Activated CD4-positive, alpha-beta T cell treated with anti-CD3 and anti-CD28 coated beads, Interleukin-2, amount 10 ng/mL, durations not matched to agents 24 days and 14 days (primary cell): ENCODE measurements at regions not wholly inside any gene's neighbourhood (a gene's known extent, or its start where the extent isn't known, plus 50 kb on each side); places are given as distances from the start of the nearest gene placed in this dataset.

Source experiments
- DNase-seq: peaks from one replicate; pipeline ENCODE4 v3.0.0; 2022
- H3K27ac Mint-ChIP-seq: one replicate; pipeline ENCODE4 v1.8.0; 2022; ENCODE audit warnings: mild to moderate bottlenecking, mixed read lengths
- H3K27me3 Mint-ChIP-seq: one replicate; pipeline ENCODE4 v1.8.0; 2022; ENCODE audit warnings: mixed read lengths
- H3K36me3 Mint-ChIP-seq: one replicate; pipeline ENCODE4 v1.8.0; 2022; ENCODE audit warnings: low read depth, mild to moderate bottlenecking, mixed read lengths
- H3K4me1 Mint-ChIP-seq: one replicate; pipeline ENCODE4 v1.8.0; 2021; ENCODE audit warnings: mixed read lengths
- H3K4me3 Mint-ChIP-seq: one replicate; pipeline ENCODE4 v1.8.0; 2022; ENCODE audit warnings: mild to moderate bottlenecking, moderate library complexity, mixed read lengths
- H3K9me3 Mint-ChIP-seq: one replicate; pipeline ENCODE4 v1.8.0; 2021; ENCODE audit warnings: mixed read lengths
- intact Hi-C: fragments of 100-400 bp; cut with micrococcal nuclease; formaldehyde crosslinking; loops from one replicate; pipeline ENCODE4 v1.15.1; 2023

- DNase-seq, result no peak
- no peak overlapping the region for H3K4me3 Mint-ChIP-seq
- no peaks in the 10 kb centered on the region for H3K4me1 Mint-ChIP-seq
- H3K27ac Mint-ChIP-seq, result no peak overlapping the region
- no peaks in the 10 kb centered on the region for H3K9me3 Mint-ChIP-seq
- H3K27me3 Mint-ChIP-seq, result no peaks in the 10 kb centered on the region
- no peaks in the 10 kb centered on the region for H3K36me3 Mint-ChIP-seq
- intact Hi-C loops, result no loop called here
Measured at GRCh38 chr4:137630252-137630651, 98.0 kb upstream of the PCDH18 start.

GRCh38 chr4:137627739-137628460, 95.6 kb upstream of the PCDH18 start:
- DNase-seq, result no peak
- no peak overlapping the region for H3K4me3 Mint-ChIP-seq
- no peaks in the 10 kb centered on the region for H3K27me3 Mint-ChIP-seq
- H3K9me3 Mint-ChIP-seq, result no peaks in the 10 kb centered on the region
- intact Hi-C loops, result no loop called here
- H3K4me1 Mint-ChIP-seq, result no peaks in the 10 kb centered on the region
- no peak overlapping the region for H3K27ac Mint-ChIP-seq
- no peaks in the 10 kb centered on the region for H3K36me3 Mint-ChIP-seq

GRCh38 chr4:137626942-137627738, 94.8 kb upstream of the PCDH18 start:
- Mint-ChIP-seq H3K27me3 (no peaks in the 10 kb centered on the region), H3K9me3 (no peaks in the 10 kb centered on the region), H3K4me3 (no peak overlapping the region), H3K36me3 (no peaks in the 10 kb centered on the region), H3K4me1 (no peaks in the 10 kb centered on the region), H3K27ac (no peak overlapping the region)
- DNase-seq, result no peak
- intact Hi-C loops, result no loop called here

- no peak for DNase-seq
- no peaks in the 10 kb centered on the region for H3K36me3 Mint-ChIP-seq
- H3K9me3 Mint-ChIP-seq, result no peaks in the 10 kb centered on the region
- no peak overlapping the region for H3K27ac Mint-ChIP-seq
- intact Hi-C loops, result no loop called here
- H3K4me3 Mint-ChIP-seq, result no peak overlapping the region
- H3K4me1 Mint-ChIP-seq, result no peaks in the 10 kb centered on the region
- no peaks in the 10 kb centered on the region for H3K27me3 Mint-ChIP-seq
Measured at GRCh38 chr4:137623013-137623412, 90.7 kb upstream of the PCDH18 start.

GRCh38 chr4:137621056-137621455, 88.8 kb upstream of the PCDH18 start:
- no peak overlapping the region for H3K27ac Mint-ChIP-seq

GRCh38 chr4:137614491-137614890, 82.2 kb upstream of the PCDH18 start:
- intact Hi-C loops, result no loop called here
- Mint-ChIP-seq H3K9me3 (no peaks in the 10 kb centered on the region), H3K36me3 (no peaks in the 10 kb centered on the region), H3K27ac (no peak overlapping the region), H3K4me3 (no peak overlapping the region), H3K4me1 (no peaks in the 10 kb centered on the region), H3K27me3 (no peaks in the 10 kb centered on the region)
- DNase-seq, result no peak

More at GRCh38 chr4:137621056-137621455, 88.8 kb upstream of the PCDH18 start:
- intact Hi-C loops, result no loop called here
- no peaks in the 10 kb centered on the region for H3K4me1 Mint-ChIP-seq
- H3K27me3 Mint-ChIP-seq, result no peaks in the 10 kb centered on the region
- no peaks in the 10 kb centered on the region for H3K9me3 Mint-ChIP-seq
- DNase-seq, result no peak
- no peak overlapping the region for H3K4me3 Mint-ChIP-seq
- H3K36me3 Mint-ChIP-seq, result no peaks in the 10 kb centered on the region

GRCh38 chr4:137611998-137612700, 79.9 kb upstream of the PCDH18 start:
- no peak overlapping the region for H3K4me3 Mint-ChIP-seq
- H3K9me3 Mint-ChIP-seq, result no peaks in the 10 kb centered on the region
- DNase-seq, result no peak
- intact Hi-C loops, result no loop called here
- H3K4me1 Mint-ChIP-seq, result no peaks in the 10 kb centered on the region
- H3K27ac Mint-ChIP-seq, result no peak overlapping the region
- H3K27me3 Mint-ChIP-seq, result no peaks in the 10 kb centered on the region
- no peaks in the 10 kb centered on the region for H3K36me3 Mint-ChIP-seq

GRCh38 chr4:137610960-137611359, 78.7 kb upstream of the PCDH18 start:
- Mint-ChIP-seq H3K36me3 (no peaks in the 10 kb centered on the region), H3K9me3 (no peaks in the 10 kb centered on the region), H3K4me3 (no peak overlapping the region), H3K4me1 (no peaks in the 10 kb centered on the region), H3K27me3 (no peaks in the 10 kb centered on the region), H3K27ac (no peak overlapping the region)
- DNase-seq, result no peak
- intact Hi-C loops, result no loop called here

GRCh38 chr4:137609718-137610430, 77.6 kb upstream of the PCDH18 start:
- Mint-ChIP-seq H3K4me3 (no peak overlapping the region), H3K27me3 (no peaks in the 10 kb centered on the region), H3K4me1 (no peaks in the 10 kb centered on the region), H3K27ac (no peak overlapping the region), H3K36me3 (no peaks in the 10 kb centered on the region), H3K9me3 (no peaks in the 10 kb centered on the region)
- intact Hi-C loops, result no loop called here
- no peak for DNase-seq

- no peaks in the 10 kb centered on the region for H3K9me3 Mint-ChIP-seq
- H3K4me1 Mint-ChIP-seq, result no peaks in the 10 kb centered on the region
- H3K36me3 Mint-ChIP-seq, result no peaks in the 10 kb centered on the region
- H3K27ac Mint-ChIP-seq, result no peak overlapping the region
- H3K4me3 Mint-ChIP-seq, result no peak overlapping the region
- intact Hi-C loops, result no loop called here
- no peak for DNase-seq
- no peaks in the 10 kb centered on the region for H3K27me3 Mint-ChIP-seq
Measured at GRCh38 chr4:137608085-137608484, 75.8 kb upstream of the PCDH18 start.

- H3K9me3 Mint-ChIP-seq, result no peaks in the 10 kb centered on the region
- no peaks in the 10 kb centered on the region for H3K4me1 Mint-ChIP-seq
- no peak for DNase-seq
- no peaks in the 10 kb centered on the region for H3K36me3 Mint-ChIP-seq
- H3K27me3 Mint-ChIP-seq, result no peaks in the 10 kb centered on the region
- intact Hi-C loops, result no loop called here
- H3K27ac Mint-ChIP-seq, result no peak overlapping the region
- no peak overlapping the region for H3K4me3 Mint-ChIP-seq
Measured at GRCh38 chr4:137602436-137602835, 70.1 kb upstream of the PCDH18 start.

GRCh38 chr4:137601934-137602333, 69.6 kb upstream of the PCDH18 start:
- Mint-ChIP-seq H3K27me3 (no peaks in the 10 kb centered on the region), H3K4me3 (no peak overlapping the region), H3K9me3 (no peaks in the 10 kb centered on the region), H3K36me3 (no peaks in the 10 kb centered on the region), H3K27ac (no peak overlapping the region), H3K4me1 (no peaks in the 10 kb centered on the region)
- intact Hi-C loops, result no loop called here
- DNase-seq, result no peak

GRCh38 chr4:137599734-137600133, 67.4 kb upstream of the PCDH18 start:
- H3K27ac Mint-ChIP-seq, result no peak overlapping the region
- H3K4me3 Mint-ChIP-seq, result no peak overlapping the region
- H3K36me3 Mint-ChIP-seq, result no peaks in the 10 kb centered on the region
- intact Hi-C loops, result no loop called here
- DNase-seq, result no peak
- H3K27me3 Mint-ChIP-seq, result no peaks in the 10 kb centered on the region
- no peaks in the 10 kb centered on the region for H3K9me3 Mint-ChIP-seq
- no peaks in the 10 kb centered on the region for H3K4me1 Mint-ChIP-seq
